HepG2 (cell line): ENCODE measurements at regions not wholly inside any gene's neighbourhood (a gene's known extent, or its start where the extent isn't known, plus 50 kb on each side); places are given as distances from the start of the nearest gene placed in this dataset.

ENCODE experiments used
- CTCF ChIP-seq: sonication (generic); formaldehyde crosslinking; IDR thresholded peaks from 2 replicates; pipeline ENCODE4 v1.5.0; 2020; ENCODE audit warnings: mild to moderate bottlenecking, missing genetic modification reagents, moderate library complexity
- MTA1 ChIP-seq: sonication (generic); formaldehyde crosslinking; IDR thresholded peaks from 2 replicates; pipeline ENCODE4 v1.4.0; 2020; ENCODE audit warnings: missing genetic modification reagents, mild to moderate bottlenecking, borderline replicate concordance
- RXRA ChIP-seq: sonication (generic); formaldehyde crosslinking; IDR thresholded peaks from 2 replicates; pipeline ENCODE4 v1.5.1; 2020; ENCODE audit warnings: missing genetic modification reagents
- TAF1 ChIP-seq: sonication (generic); formaldehyde crosslinking; IDR thresholded peaks from 2 replicates; pipeline ENCODE4 v1.4.0; 2020; ENCODE audit warnings: missing genetic modification reagents

- TF ChIP-seq CTCF (CRISPR knock-in tag) (no peak), RXRA (CRISPR knock-in tag) (no peak), MTA1 (CRISPR knock-in tag) (no peak), TAF1 (no peak)
Measured at GRCh38 chr12:68446384-68446783, 114.2 kb upstream of the MDM1 start.
